Mucosa of descending colon (tissue), 3 donors: ENCODE measurements at regions not wholly inside any gene's neighbourhood (a gene's known extent, or its start where the extent isn't known, plus 50 kb on each side); places are given as distances from the start of the nearest gene placed in this dataset.

Experiments
- ATAC-seq: fragments of 200-7000 bp; cut with Tn5 transposase; one replicate; pipeline ENCODE4 v1.9.1; 2020; ENCODE audit warnings: mild to moderate bottlenecking, moderate library complexity
- DNase-seq, 3 donors: peaks; one replicate each; pipeline ENCODE4 v3.0.0-alpha.2; 2020
- H3K36me3 ChIP-seq: fragments of 200-600 bp; one replicate; pipeline ENCODE4 v1.8.0; 2021; ENCODE audit warnings: low read depth, mild to moderate bottlenecking
- H3K4me1 ChIP-seq: fragments of 200-600 bp; one replicate; pipeline ENCODE4 v1.8.0; 2021; ENCODE audit warnings: low read depth, mild to moderate bottlenecking
- H3K4me3 ChIP-seq: fragments of 200-600 bp; one replicate; pipeline ENCODE4 v1.8.0; 2021; ENCODE audit warnings: mild to moderate bottlenecking
- H3K9me3 ChIP-seq: fragments of 200-600 bp; one replicate; pipeline ENCODE4 v1.8.0; 2021; ENCODE audit warnings: mild to moderate bottlenecking
- intact Hi-C, 2 donors: fragments of 100-400 bp; cut with DNase I in 1 of 2; cut with micrococcal nuclease in 1 of 2; formaldehyde crosslinking; loops; one replicate each; pipeline versions ENCODE4 v1.11.0 to v1.11.1; 2022; cut with DNase I, micrococcal nuclease
- TF ChIP-seq, protein P1 (sequence below): fragments of 200-600 bp; IDR thresholded peaks from one replicate; pipeline ENCODE4 v1.8.0; 2022; ENCODE audit warnings: antibody characterized with exemption, mild to moderate bottlenecking
- donor health status: DM: no; HTN: no; CAD: no; lungs with moderate emphysema.
- donor health status: DM: no; HTN: no; CAD: no.
- donor health status: DM: no; HTN: yes; CAD: no.

DNA sequence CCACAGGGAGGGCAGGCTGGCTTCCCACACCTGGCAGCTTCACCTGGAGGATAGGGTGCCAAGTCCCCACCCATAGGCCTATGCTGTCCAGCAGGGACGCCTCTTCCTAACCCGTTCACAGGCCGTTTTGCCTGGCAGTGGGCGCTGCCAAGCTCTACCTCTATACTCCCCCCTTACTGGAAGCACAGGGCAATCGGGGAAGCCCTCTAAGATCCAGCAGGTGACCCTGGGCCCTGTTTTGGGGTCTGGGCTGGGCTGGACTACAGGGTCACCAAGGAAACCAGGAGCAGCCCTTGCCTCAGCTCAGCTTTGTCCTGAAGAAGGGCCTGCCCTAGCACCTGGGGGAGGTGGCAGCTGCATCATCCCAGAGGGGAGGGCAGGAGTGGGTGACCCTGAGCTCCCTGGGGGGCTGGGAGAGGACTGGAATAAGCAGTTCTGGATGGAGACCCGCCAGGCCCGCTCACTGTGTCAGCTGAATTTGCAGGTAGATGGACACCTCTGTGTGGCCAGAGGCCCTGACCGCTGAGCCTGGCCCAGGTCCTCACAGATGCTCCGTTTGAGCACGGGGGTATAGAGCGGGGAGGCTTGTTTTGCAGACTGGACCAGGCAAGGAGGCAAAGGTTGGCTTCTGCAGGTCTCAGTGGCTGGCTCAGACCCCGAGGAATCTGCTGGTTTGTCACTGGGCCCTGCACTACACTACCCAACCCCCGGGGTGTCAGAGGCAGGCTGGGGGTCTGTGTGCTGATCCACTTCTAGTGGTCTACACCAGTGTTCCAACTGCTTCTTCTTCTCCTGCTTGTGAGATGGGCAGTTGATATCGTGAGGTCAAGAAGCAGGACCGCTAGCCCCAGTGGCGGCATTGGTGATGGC, 163.1 kb downstream of the ASB1 start:
- Histone ChIP-seq H3K4me1 (no peaks in the 10 kb centered on the region), H3K4me3 (no peak overlapping the region), H3K36me3 (no peaks in the 10 kb centered on the region), H3K9me3 (no peaks in the 10 kb centered on the region)
- TF ChIP-seq, protein P1, sequence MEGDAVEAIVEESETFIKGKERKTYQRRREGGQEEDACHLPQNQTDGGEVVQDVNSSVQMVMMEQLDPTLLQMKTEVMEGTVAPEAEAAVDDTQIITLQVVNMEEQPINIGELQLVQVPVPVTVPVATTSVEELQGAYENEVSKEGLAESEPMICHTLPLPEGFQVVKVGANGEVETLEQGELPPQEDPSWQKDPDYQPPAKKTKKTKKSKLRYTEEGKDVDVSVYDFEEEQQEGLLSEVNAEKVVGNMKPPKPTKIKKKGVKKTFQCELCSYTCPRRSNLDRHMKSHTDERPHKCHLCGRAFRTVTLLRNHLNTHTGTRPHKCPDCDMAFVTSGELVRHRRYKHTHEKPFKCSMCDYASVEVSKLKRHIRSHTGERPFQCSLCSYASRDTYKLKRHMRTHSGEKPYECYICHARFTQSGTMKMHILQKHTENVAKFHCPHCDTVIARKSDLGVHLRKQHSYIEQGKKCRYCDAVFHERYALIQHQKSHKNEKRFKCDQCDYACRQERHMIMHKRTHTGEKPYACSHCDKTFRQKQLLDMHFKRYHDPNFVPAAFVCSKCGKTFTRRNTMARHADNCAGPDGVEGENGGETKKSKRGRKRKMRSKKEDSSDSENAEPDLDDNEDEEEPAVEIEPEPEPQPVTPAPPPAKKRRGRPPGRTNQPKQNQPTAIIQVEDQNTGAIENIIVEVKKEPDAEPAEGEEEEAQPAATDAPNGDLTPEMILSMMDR, result no peak
- DNase-seq (no peak), ATAC-seq (no peak)
- intact Hi-C loops, result no loop called here

DNA sequence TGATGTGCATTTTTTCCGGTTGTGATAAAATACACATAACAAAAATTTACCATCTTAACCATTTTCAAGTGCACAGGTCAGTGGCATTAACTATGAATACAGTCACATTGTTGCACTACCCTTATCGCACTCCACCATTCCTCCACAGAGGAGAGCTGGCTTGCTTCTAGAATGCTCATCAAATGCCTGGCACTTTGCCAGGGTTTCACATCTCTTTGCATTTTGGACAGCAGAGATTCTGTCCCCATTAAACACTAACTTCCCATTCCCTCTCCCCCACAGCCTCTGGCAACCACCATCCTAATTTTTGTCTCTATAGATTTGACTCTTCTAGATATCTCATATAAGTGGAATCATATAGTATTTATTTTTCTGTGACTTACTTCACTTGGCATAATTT, 165.0 kb downstream of the ASB1 start:
- TF ChIP-seq, protein P1, result no peak
- DNase-seq (no peak), ATAC-seq (no peak)
- intact Hi-C loops, result no loop called here
- H3K36me3 ChIP-seq, result no peaks in the 10 kb centered on the region
- H3K4me1 ChIP-seq, result no peaks in the 10 kb centered on the region
- no peaks in the 10 kb centered on the region for H3K9me3 ChIP-seq
- no peak overlapping the region for H3K4me3 ChIP-seq

DNA sequence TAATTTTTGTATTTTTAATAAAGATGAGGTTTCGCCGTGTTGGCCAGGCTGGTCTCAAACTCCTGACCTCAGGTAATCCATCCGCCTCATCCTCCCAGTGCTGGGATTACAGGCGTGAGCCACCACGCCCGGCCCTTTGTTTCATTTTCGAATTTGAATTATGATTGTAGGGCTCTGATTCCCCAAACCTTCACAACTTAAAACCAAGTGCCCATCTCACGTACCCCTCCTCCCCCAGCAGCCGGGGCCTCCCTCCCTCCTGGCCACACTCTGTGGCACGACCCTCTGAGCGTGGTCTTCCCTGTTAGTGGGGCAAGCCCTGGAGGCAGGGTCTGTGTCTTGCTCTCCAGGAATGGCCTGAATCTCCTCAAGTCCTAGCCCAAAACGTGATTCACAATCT, 166.5 kb downstream of the ASB1 start:
- Histone ChIP-seq H3K4me1 (no peaks in the 10 kb centered on the region), H3K9me3 (no peaks in the 10 kb centered on the region), H3K36me3 (no peaks in the 10 kb centered on the region), H3K4me3 (no peak overlapping the region)
- ATAC-seq, result no peak
- DNase-seq, result no peak
- intact Hi-C loops, result no loop called here
- TF ChIP-seq, protein P1, result no peak

DNA sequence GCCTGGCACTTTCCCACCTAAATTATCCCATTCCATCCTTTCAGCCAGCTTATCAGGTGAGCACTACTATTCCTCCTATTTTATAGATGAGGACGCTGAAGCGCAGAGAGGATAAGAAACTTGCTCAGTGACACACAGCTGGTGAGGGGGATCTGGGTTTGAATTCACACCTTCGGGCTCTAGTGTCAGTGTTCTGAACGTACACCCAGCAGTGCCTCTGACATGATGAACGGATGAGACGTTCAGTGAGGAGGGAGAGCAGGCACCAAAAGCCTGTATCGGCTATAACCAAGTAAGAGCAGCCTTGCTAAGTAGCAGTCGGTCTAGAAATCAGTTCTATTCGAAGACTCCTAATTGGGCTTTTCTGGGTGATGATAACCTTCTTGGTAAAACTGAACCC, 167.0 kb downstream of the ASB1 start:
- intact Hi-C loops, result no loop called here
- ATAC-seq (no peak), DNase-seq (no peak)

DNA sequence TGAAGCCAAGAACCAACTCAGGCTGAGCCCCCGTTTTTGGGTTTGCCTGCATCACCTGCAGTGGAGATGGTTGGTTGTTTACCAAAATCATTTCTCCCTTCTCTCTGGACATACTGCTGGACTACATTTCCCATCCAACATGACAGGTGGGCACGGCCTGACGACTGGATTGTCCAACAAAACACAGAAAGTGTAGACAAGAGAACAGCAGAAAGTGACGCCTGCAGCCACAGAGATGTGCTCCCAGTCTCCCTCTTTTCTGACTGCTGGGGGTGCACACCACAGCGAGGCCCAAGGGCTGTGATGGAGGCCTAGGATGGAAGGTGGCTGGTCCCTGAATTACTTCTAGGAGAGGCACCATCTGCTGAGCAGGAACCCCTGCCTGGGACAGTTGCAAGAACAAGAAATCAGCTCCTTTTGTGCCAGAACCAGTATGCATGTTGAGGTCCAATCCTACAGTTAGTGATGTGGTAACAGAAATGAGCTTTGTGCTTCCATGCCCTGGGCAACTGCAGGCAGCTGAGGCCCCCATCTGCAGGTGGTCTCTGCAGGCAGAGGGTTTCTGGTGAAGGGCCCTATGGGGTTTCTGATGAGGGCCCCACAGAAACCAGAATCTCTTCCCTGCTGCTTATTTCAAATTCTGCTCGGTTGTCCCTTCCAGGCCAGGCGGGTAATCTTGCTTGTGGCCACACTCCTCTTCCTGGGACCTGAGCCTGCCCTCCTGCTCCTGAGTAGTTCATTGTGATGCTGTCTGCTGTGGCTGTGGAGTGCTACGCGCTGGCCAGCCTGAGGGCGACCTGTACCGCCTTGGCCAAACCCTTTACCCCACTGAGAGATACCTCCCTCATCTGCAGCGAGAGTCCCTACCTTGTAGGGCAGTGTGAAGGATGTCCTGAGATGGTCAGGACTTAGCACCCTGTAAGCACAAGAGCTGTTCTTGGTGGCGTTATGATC, 168.3 kb downstream of the ASB1 start:
- Histone ChIP-seq H3K4me3 (no peak overlapping the region), H3K9me3 (no peaks in the 10 kb centered on the region), H3K4me1 (no peaks in the 10 kb centered on the region), H3K36me3 (no peaks in the 10 kb centered on the region)
- ATAC-seq, result no peak
- no peak for DNase-seq
- TF ChIP-seq, protein P1, result no peak
- intact Hi-C loops, result no loop called here

More for the DNA sequence above, 167.0 kb downstream of the ASB1 start:
- Histone ChIP-seq H3K4me1 (no peaks in the 10 kb centered on the region), H3K9me3 (no peaks in the 10 kb centered on the region), H3K4me3 (no peak overlapping the region), H3K36me3 (no peaks in the 10 kb centered on the region)
- TF ChIP-seq, protein P1, result no peak
